Urinary bladder (tissue), 3 donors: ENCODE measurements at regions not wholly inside any gene's neighbourhood (a gene's known extent, or its start where the extent isn't known, plus 50 kb on each side); places are given as distances from the start of the nearest gene placed in this dataset.
"Not testable (repeated sequence)": the region's sequence is repeated elsewhere in the genome, so short reads cannot be mapped to it uniquely, and the experiment has no call there.

ENCODE experiments used
- DNase-seq: peaks from one replicate; pipeline ENCODE4 v3.0.0-alpha.2; 2015; ENCODE audit errors: extremely low spot score
- H3K27ac ChIP-seq: one replicate; pipeline ENCODE4 v1.5.1; 2013; ENCODE audit warnings: low read depth, mild to moderate bottlenecking, moderate library complexity
- H3K36me3 ChIP-seq: one replicate; pipeline ENCODE4 v1.6.1; 2013; ENCODE audit warnings: mild to moderate bottlenecking, moderate library complexity; ENCODE audit not compliant: insufficient read depth
- H3K4me1 ChIP-seq: one replicate; pipeline ENCODE4 v1.6.1; 2013; ENCODE audit warnings: mild to moderate bottlenecking, moderate library complexity; ENCODE audit not compliant: insufficient read depth
- H3K4me3 ChIP-seq: one replicate; pipeline ENCODE4 v1.5.1; 2013; ENCODE audit warnings: low read depth, low read length
- WGBS: extraction: QIAGEN DNeasy Blood & Tissue Kit; methylation state at CpG from one replicate; pipeline ENCODE4 v1.1.7; 2013; 5-methylcytosine and 5-hydroxymethylcytosine counted together
- donor health status: healthy with polysubstance abuse.
- donor health status: healthy.

DNA sequence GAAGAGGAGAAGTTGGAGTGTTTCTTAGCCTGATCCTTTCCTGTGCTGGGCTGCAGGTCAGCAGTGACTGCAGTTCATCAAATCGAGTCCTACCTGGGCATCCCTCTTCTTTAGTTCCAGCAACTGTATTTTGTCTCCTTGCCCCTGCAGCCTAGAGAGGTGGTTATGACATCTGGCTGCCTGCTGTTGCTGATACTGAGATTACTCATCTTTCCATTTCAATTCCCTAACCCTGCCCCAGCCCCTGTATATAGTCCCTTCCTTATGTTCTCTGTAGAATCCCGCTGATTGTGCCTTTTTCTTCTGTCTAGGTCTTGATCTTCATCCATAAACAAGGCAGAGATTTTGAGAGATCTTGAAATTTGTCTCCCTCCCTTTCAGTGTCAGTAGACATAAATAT lies 393.3 kb downstream of the EDEM1 start:
- DNase-seq: no peak
- Histone ChIP-seq H3K27ac (no peak overlapping the region), H3K4me1 (no peaks in the 10 kb centered on the region), H3K36me3 (no peaks in the 10 kb centered on the region), H3K4me3 (no peak overlapping the region)
- 82% methylated on average over 2 of the region's 2 CpGs for WGBS

DNA sequence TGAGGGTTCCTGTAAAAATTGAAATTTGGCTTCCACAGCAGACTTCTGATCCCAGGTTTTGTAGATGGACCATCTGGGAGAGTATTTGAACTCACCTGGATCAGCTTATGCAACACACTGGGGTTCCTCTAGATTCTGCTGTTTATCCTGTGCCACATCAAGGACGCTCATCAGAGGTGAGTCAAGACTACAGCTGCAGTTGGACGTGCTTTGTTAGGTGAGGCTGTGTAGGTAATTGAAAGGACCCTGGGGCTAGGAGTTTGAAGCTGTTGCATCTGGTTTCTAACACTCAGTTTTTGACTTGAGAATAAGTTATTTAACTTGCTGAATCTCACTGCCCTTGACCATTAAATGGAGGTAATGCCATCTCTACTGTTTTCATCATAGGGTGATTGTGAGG lies 394.2 kb downstream of the EDEM1 start:
- Histone ChIP-seq H3K4me1 (no peaks in the 10 kb centered on the region), H3K27ac (no peak overlapping the region), H3K4me3 (no peak overlapping the region), H3K36me3 (no peaks in the 10 kb centered on the region)
- WGBS: 78% methylated on average over 2 of the region's 2 CpGs
- no peak for DNase-seq

DNA sequence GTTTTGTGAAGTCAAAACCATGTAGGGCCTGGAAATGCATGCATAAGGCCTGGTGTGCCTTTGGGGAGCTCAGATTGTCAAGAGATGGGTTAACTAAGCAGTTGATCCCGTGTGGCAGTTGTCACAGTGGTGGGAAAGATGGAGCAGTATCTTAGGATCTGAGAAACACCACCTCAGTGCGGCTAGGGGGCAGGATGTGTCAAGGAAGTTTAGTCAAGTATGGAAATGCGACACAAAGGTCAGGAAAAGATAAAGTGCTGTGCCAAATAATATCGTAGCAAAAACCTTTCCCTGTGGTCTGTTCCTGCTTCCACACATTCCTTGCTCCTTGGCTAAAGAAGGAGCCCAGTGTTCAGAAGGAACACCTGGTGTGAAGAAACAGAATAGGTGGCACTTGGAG lies 396.4 kb downstream of the EDEM1 start:
- H3K4me3 ChIP-seq: no peak overlapping the region
- WGBS: 36% methylated on average over 4 of the region's 4 CpGs
- no peaks in the 10 kb centered on the region for H3K36me3 ChIP-seq
- H3K27ac ChIP-seq: no peak overlapping the region
- H3K4me1 ChIP-seq: no peaks in the 10 kb centered on the region
- no peak for DNase-seq

DNA sequence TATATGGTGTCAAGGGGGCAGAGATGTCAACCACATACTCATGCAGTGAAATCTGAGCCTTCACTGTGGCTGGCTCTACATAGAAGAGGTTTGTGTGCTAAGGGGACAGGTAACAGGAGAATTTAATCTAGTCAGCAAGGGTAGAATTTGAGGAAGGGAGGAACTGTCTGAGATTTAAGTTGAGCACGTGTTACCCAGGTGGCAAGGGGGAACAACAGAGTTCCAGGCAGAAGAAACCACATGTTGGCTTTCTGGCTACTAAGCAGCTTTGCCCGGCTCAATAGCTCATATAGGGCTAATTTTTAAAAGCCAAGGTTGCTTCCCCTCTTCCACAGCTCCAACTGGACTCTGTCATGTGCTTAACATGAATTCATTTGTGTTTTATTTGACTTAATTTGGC lies 397.6 kb downstream of the EDEM1 start:
- H3K4me3 ChIP-seq: no peak overlapping the region
- DNase-seq: no peak
- no peaks in the 10 kb centered on the region for H3K4me1 ChIP-seq
- WGBS: 77% methylated on average over 2 of the region's 2 CpGs
- H3K36me3 ChIP-seq: no peaks in the 10 kb centered on the region
- no peak overlapping the region for H3K27ac ChIP-seq

DNA sequence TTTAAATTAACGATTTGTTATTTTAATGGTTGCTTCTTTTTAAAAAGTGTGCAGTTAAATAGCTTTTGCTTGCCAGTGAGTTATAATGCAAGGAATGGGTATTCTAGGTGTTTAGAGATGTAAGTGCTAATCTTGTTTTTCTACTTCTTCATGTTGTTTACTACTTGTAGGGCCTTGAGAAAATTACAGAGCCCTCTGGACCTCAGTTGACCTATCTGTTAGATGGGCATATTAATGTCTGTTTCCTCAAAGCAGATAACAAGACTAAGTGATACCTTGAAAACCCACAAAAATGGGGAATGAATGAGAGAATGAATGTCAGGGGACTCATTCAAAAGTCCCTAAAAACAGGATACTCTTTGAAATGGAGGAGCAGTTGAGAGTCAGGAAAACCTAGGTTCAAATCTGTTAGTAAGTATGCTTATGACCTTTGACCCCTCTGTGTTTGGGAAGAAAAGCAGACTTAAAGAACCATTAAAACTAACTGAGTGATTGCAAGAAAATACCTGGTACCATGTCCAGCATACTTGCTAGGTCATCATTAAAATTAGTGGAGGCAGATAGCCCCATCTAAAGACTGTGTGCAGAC lies 419.5 kb downstream of the EDEM1 start:
- 82% methylated on average over 1 of the region's 1 CpG for WGBS
- no peaks in the 10 kb centered on the region for H3K4me1 ChIP-seq
- no peak overlapping the region for H3K27ac ChIP-seq
- H3K4me3 ChIP-seq: no peak overlapping the region
- no peaks in the 10 kb centered on the region for H3K36me3 ChIP-seq
- DNase-seq: no peak

DNA sequence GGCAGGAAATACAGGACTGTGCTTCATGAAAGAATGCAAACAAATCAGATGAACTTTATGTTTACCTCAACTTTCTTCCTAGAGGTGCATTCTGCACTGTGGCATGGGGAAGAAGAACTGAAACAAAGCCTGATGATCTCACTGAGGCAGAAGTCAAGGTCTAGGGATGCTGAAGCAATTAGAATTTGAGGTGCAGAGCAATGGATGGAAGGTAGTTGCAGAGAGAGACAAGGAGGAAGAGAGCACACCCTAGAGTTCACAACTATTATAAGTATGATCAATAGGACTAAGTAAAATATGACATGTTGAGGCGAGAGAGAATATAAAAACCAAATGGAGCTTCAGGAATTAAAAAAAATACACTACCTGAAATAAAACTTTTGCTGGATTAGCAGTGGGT lies 420.1 kb downstream of the EDEM1 start:
- H3K4me1 ChIP-seq: no peaks in the 10 kb centered on the region
- 56% methylated on average over 1 of the region's 1 CpG for WGBS
- DNase-seq: no peak
- H3K36me3 ChIP-seq: no peaks in the 10 kb centered on the region
- H3K4me3 ChIP-seq: no peak overlapping the region
- no peak overlapping the region for H3K27ac ChIP-seq

DNA sequence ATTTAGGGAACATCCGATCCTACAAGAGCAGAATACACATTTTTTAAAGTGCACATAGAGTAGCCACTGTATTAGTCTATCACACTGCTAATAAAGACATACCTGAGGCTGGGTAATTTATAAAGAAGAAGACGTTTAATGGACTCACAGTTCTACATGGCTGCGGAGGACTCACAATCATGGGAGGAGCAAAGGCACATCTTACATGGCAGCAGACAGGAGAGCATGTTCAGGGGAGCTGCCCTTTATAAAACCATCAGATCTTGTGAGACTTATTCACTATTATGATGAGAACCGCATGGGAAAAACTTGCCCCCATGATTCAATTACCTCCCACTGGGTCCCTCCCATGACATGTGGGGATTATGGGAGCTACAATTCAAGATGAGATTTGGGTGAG lies 421.5 kb downstream of the EDEM1 start:
- H3K27ac ChIP-seq, DNase-seq, H3K4me1 ChIP-seq, H3K4me3 ChIP-seq, H3K36me3 ChIP-seq: not testable (repeated sequence)
- WGBS: 90% methylated on average over 4 of the region's 4 CpGs

DNA sequence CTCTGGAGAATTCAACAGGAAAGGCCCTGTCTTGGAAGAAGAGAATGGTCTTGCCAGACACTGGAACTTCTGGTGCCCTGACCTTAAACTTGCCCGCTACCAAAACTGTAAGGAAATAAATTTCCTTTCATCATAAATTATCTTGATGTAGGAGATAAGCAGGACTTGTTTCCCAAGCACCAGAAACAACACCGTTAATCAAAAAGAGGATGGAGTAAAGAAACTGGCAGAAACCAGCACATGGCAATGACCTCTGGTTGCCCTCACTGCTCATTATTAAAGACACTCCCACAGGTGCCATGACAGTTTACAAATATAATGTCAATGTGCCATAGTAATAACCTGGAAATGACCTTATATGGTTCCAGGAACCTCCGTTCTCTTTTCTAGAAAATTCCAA lies 426.1 kb downstream of the EDEM1 start:
- H3K27ac ChIP-seq: no peak overlapping the region
- no peak overlapping the region for H3K4me3 ChIP-seq
- no peaks in the 10 kb centered on the region for H3K4me1 ChIP-seq
- no peak for DNase-seq
- 40% methylated on average over 3 of the region's 3 CpGs for WGBS
- no peaks in the 10 kb centered on the region for H3K36me3 ChIP-seq

DNA sequence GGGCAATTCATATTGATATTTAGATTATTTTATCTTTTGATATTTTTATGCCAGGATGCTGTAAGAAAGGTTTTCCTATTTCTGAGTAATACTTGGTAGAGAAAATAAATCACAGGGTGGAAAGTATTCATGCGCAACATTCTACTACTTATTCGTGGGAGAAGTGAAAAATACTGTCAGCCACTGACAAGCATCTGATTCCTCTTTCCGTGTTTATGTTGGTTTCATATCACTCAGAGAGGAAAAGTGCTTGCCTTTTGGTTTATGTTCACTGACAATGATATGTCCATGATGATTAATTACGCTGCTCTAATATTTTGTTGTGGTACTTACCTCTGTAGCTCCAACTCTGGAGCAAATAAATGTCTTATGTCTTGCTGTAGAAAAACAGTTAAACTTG lies 429.4 kb downstream of the EDEM1 start:
- no peaks in the 10 kb centered on the region for H3K4me1 ChIP-seq
- no peaks in the 10 kb centered on the region for H3K36me3 ChIP-seq
- no peak for DNase-seq
- no peak overlapping the region for H3K27ac ChIP-seq
- 60% methylated on average over 4 of the region's 4 CpGs for WGBS
- no peak overlapping the region for H3K4me3 ChIP-seq

DNA sequence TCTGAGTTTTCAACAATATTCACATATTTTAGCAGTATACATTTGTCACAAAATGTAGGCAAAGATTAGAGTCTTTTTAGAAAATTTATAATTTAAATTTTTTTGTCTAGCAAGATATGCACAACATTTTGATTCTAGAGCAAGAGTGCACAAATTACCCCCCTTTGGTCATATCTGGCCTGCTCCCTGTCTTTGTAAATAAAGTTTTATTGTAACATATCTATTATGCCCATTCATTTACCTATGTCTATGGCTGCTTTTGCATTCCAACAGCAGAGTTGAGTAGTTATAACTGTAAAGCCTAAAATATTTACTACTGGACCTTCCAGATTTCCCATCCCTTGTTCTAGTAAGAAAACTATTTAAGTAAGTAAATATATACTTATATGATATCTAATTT lies 430.7 kb downstream of the EDEM1 start:
- Histone ChIP-seq H3K36me3 (no peaks in the 10 kb centered on the region), H3K4me3 (no peak overlapping the region), H3K27ac (no peak overlapping the region), H3K4me1 (no peaks in the 10 kb centered on the region)
- no peak for DNase-seq

DNA sequence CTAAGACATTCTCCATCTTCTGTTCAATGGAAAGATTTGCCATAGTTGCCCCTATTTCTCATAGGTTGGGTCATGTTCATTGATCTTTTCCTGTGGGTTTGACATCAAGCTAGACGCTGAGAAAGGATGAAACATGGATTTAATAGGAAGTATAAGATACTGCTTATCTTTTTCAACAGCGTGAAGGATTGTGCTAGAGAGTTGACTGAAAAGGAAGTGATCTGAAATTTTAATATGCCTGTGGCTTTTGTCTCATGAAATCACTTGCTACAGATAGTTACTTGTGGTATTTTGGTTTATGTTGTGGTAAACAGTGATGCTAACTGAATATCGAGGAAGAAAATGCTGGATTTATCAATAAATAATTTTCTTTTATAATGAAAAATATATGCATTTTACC lies 442.9 kb downstream of the EDEM1 start:
- no peak for DNase-seq
- Histone ChIP-seq H3K27ac (no peak overlapping the region), H3K4me1 (no peaks in the 10 kb centered on the region), H3K36me3 (no peaks in the 10 kb centered on the region), H3K4me3 (no peak overlapping the region)
- WGBS: 49% methylated on average over 3 of the region's 3 CpGs

DNA sequence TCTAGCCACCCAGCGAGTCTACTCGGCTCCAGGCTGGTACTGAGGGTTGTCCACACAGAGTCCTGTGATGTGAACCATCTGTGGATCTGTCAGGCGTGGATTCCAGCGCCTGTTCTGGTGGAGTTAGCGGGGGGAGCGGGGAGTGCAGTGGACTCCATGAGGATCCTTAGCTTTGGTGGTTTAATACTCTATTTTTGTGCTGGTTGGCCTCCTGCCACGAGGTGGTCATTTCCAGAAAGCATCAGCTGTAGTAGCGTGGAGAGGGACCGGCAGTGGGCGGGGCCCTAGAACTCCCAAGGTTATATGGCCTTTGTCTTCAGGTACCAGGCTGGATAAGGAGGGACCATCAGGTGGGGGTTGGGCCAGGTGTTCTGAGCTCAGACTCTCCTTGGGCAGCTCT lies 446.5 kb downstream of the EDEM1 start:
- no peak overlapping the region for H3K27ac ChIP-seq
- H3K4me1 ChIP-seq: no peaks in the 10 kb centered on the region
- no peak for DNase-seq
- 78% methylated on average over 10 of the region's 10 CpGs for WGBS
- no peaks in the 10 kb centered on the region for H3K36me3 ChIP-seq
- H3K4me3 ChIP-seq: no peak overlapping the region

DNA sequence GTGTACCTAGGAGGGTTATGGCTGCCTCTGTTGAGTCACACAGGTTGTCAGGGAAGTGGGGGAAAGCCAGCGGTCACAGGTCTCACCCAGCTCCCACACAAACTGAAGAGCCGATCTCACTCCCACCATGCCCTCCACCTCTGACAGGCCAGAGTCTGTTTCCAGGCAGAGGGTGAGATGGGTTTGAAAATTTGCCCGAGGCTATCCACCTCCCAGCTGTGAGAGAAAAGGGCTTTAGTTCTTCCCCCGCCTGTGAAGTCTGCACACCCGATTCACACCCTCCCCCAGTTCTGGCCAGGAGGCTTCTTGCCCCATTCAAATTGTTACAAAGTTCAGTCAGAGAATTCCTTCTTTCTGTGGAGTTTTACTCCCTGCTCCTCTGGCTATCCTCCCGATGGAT lies 446.9 kb downstream of the EDEM1 start:
- no peaks in the 10 kb centered on the region for H3K4me1 ChIP-seq

DNA sequence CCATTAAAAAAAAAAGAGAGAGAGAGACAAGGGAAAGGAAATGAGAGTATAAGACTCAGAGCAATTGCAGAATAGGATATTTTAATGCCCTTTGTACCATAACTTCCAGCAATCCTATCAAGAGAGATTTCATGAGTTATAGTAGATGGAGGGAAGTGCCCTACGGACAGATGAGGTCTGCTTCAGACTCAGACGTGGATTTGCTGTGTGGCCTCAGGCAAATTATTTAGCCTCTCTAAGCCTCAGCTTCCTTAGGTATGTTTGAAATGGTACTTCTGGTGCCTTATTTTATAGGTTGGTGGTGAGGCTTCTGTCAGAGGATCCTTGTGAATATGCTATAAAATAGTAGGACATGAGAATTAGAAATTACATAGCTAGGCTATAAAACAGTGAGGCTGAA lies 448.2 kb downstream of the EDEM1 start:
- H3K4me3 ChIP-seq: no peak overlapping the region
- 49% methylated on average over 2 of the region's 2 CpGs for WGBS
- DNase-seq: no peak

More for the DNA sequence above, 446.9 kb downstream of the EDEM1 start:
- Histone ChIP-seq H3K4me3 (no peak overlapping the region), H3K27ac (no peak overlapping the region), H3K36me3 (no peaks in the 10 kb centered on the region)
- no peak for DNase-seq
- 74% methylated on average over 6 of the region's 6 CpGs for WGBS

DNA sequence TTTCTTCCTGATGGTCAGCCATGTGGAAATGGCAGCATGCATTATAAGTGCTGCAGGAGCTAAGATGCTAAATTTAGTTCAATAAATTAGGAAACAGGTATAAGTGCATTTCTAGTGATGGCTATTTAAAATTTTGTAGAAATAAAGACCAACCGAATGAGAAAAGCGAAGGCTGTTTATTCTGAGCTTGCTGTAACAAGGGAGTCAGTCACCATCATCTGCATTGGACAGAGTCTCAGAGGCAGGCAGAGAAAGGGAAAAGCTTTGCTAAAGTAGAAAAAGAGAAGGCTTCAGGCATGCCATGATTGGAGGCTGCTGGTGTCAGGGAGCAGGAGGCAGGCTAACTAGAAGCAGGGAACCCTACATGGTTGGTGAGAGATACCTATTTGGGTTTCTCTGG lies 451.0 kb downstream of the EDEM1 start:
- Histone ChIP-seq H3K36me3 (no peaks in the 10 kb centered on the region), H3K4me1 (no peaks in the 10 kb centered on the region), H3K4me3 (no peak overlapping the region), H3K27ac (no peak overlapping the region)
- DNase-seq: no peak
- 70% methylated on average over 2 of the region's 2 CpGs for WGBS

More for the DNA sequence above, 448.2 kb downstream of the EDEM1 start:
- no peak overlapping the region for H3K27ac ChIP-seq
- H3K36me3 ChIP-seq: no peaks in the 10 kb centered on the region
- H3K4me1 ChIP-seq: no peaks in the 10 kb centered on the region
